Heart left ventricle (tissue), 16 donors: ENCODE measurements at regions not wholly inside any gene's neighbourhood (a gene's known extent, or its start where the extent isn't known, plus 50 kb on each side); places are given as distances from the start of the nearest gene placed in this dataset.

Experiments
- ATAC-seq, 4 donors: fragments of 200-7000 bp; cut with Tn5 transposase; one replicate each; pipeline ENCODE4 v1.9.1; 2020 to 2022; ENCODE audit warnings: moderate library complexity in 4 of 4, mild to moderate bottlenecking in 3 of 4, moderate number of reproducible peaks in 1 of 4
- DNase-seq, 5 donors: peaks; one replicate each; pipeline ENCODE4 v3.0.0-alpha.2; 2020
- H3K27ac ChIP-seq, 12 donors: fragments of 200-600 bp; sonication (generic) in 4 of 12; one replicate each; pipeline versions ENCODE4 v1.5.0 to v1.8.0; 2016 to 2022; ENCODE audit warnings: mild to moderate bottlenecking in 2 of 12
- H3K27me3 ChIP-seq, 9 donors: fragments of 200-600 bp; sonication (generic) in 2 of 9; one replicate each; pipeline versions ENCODE4 v1.5.1 to v1.8.0; 2016 to 2022; ENCODE audit warnings: mild to moderate bottlenecking in 3 of 9
- H3K36me3 ChIP-seq, 9 donors: fragments of 200-600 bp; sonication (generic) in 2 of 9; one replicate each; pipeline versions ENCODE4 v1.5.0 to v1.8.0; 2018 to 2022; ENCODE audit warnings: mild to moderate bottlenecking in 2 of 9
- H3K4me1 ChIP-seq, 12 donors: fragments of 200-600 bp; sonication (generic) in 4 of 12; one replicate each; pipeline versions ENCODE4 v1.5.0 to v1.8.0; 2016 to 2022; ENCODE audit warnings: mild to moderate bottlenecking in 3 of 12
- H3K4me3 ChIP-seq, 12 donors: fragments of 200-600 bp; sonication (generic) in 4 of 12; one replicate each; pipeline versions ENCODE4 v1.5.0 to v1.8.0; 2017 to 2022; ENCODE audit warnings: mild to moderate bottlenecking in 9 of 12, moderate library complexity in 4 of 12
- H3K9me3 ChIP-seq, 12 donors: fragments of 200-600 bp; sonication (generic) in 4 of 12; one replicate each; pipeline versions ENCODE4 v1.5.0 to v1.8.0; 2016 to 2022; ENCODE audit warnings: mild to moderate bottlenecking in 1 of 12
- POLR2A ChIP-seq, 2 donors: fragments of 450-650 bp; IDR thresholded peaks; one replicate each; pipeline ENCODE4 v1.6.1; 2017; ENCODE audit warnings: antibody characterized with exemption in 2 of 2, mild to moderate bottlenecking in 2 of 2, moderate library complexity in 2 of 2
- WGBS, 4 donors: extraction: QIAGEN DNeasy Blood & Tissue Kit in 2 of 4; methylation state at CpG; one replicate each; pipeline versions ENCODE4 v1.1.5 to v1.1.7; 2013 to 2018; 5-methylcytosine and 5-hydroxymethylcytosine counted together
- intact Hi-C, 10 donors: fragments of 100-400 bp; cut with DNase I; formaldehyde crosslinking; loops; one replicate each; pipeline versions ENCODE4 v1.11.1 to v1.14.2; 2022
- TF ChIP-seq, protein P1 (sequence below), 12 donors: fragments of 200-600 bp; sonication (generic) in 4 of 12; IDR thresholded peaks; one replicate each; pipeline versions ENCODE4 v1.5.0 to v1.8.0; 2018 to 2022; ENCODE audit warnings: antibody characterized with exemption in 12 of 12, mild to moderate bottlenecking in 5 of 12
- donor health status: ischemic (EF 13 %, LVEDD 7.1; RV severe dilation, severe dysfunction).
- donor health status: healthy with polysubstance abuse.
- donor health status: DM: no; HTN: yes; CAD: no.
- donor health status: DM: no; HTN: no; CAD: no.
- donor health status: ischemic (EF 25% LVEDD 6.9; RV normal size, moderate dysfunction).
- donor health status: ischemic (EF 25% LVEDD 5.7; RV mildly dilated, moderate dysfunction).
- donor health status: healthy.
- donor health status: DM: yes; HTN: yes; CAD: no.
- donor health status: ischemic (EF 35%, LVEDD 5.7; RV mildly dilated, moderate dysfunction).
- donor health status: nonischemic (EF 11% LVEDD 7.7; RV severe dilation, severe dysfunction).
- donor health status: DM: yes; HTN: yes; CAD: no.
- donor health status: PGD.
- donor health status: ischemic (EF 29% LVEDD 5.4; RV normal size, mild dysfunction).
- donor health status: nonischemic (EF 23%, LVEDD 6.1; RV moderate dilation, normal function).

DNA sequence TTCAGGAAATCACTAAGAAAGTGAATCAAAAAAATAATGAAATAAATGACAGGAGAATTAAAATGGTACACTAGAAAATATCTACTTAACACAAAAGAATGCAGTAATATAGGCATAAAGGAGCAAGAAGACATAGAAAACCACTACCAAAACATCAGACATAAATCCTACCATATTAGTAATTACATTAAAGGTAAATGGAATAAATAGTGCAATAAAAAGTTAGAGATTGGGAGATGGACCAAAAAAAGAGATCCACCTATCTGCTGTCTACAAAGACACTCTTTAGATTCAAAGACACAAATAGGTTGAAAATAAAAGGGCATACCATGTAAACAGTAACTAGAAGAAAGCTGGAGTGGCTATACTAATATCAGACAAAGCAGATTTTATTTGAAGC is 167.0 kb upstream of the SAMSN1 start:
- Histone ChIP-seq H3K4me1 (no peaks in the 10 kb centered on the region), H3K27ac (no peak overlapping the region), H3K4me3 (no peak overlapping the region), H3K27me3 (no peaks in the 10 kb centered on the region), H3K9me3 (peaks cover 0 to 22% (median 7%) of the 10 kb centered on the region in 12 donors), H3K36me3 (no peaks in the 10 kb centered on the region)
- ATAC-seq: no peak
- intact Hi-C loops: no loop called here
- no peak for TF ChIP-seq POLR2A (IDR thresholded peaks at IDR 0.05)
- TF ChIP-seq, protein P1, sequence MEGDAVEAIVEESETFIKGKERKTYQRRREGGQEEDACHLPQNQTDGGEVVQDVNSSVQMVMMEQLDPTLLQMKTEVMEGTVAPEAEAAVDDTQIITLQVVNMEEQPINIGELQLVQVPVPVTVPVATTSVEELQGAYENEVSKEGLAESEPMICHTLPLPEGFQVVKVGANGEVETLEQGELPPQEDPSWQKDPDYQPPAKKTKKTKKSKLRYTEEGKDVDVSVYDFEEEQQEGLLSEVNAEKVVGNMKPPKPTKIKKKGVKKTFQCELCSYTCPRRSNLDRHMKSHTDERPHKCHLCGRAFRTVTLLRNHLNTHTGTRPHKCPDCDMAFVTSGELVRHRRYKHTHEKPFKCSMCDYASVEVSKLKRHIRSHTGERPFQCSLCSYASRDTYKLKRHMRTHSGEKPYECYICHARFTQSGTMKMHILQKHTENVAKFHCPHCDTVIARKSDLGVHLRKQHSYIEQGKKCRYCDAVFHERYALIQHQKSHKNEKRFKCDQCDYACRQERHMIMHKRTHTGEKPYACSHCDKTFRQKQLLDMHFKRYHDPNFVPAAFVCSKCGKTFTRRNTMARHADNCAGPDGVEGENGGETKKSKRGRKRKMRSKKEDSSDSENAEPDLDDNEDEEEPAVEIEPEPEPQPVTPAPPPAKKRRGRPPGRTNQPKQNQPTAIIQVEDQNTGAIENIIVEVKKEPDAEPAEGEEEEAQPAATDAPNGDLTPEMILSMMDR (IDR thresholded peaks at IDR 0.05): no peak
- DNase-seq: no peak

DNA sequence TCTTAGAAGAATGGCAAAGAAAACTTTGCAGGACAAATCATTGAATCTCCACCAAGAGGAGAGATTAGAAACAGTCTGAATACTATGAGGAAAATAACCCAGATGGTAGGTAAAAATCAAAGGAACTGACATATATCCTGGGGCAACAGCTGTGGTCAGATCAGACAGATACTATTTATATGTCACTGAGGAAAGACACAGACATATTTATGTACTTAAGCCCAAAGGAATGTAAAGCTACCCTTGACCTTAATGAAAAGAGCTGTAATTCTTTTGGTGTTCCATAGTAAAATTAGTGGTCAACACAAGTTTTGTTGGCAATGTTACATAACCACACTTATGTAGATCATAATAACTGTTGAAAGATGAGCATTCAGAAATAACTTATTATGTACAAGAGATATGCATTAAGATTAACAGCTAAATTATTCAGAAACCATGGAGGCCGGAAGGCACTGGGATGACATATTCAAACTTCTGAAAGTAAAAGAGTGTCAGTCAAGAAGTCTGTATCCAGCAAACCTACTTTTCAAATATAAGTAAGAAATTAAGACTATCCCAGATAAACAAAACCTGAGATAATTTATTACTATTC is 166.1 kb upstream of the SAMSN1 start:
- no peaks in the 10 kb centered on the region for H3K4me1 ChIP-seq
- TF ChIP-seq, protein P1 (IDR thresholded peaks at IDR 0.05): no peak
- TF ChIP-seq POLR2A (IDR thresholded peaks at IDR 0.05): no peak
- H3K27ac ChIP-seq: no peak overlapping the region
- intact Hi-C loops: no loop called here
- H3K27me3 ChIP-seq: no peaks in the 10 kb centered on the region
- DNase-seq (no peak), ATAC-seq (no peak)
- no peak overlapping the region for H3K4me3 ChIP-seq
- peaks cover 0 to 22% (median 7%) of the 10 kb centered on the region in 12 donors for H3K9me3 ChIP-seq
- no peaks in the 10 kb centered on the region for H3K36me3 ChIP-seq
- WGBS, 4 donors: 88 to 97% (median 93%) methylated on average over 1 of the region's 1 CpG

DNA sequence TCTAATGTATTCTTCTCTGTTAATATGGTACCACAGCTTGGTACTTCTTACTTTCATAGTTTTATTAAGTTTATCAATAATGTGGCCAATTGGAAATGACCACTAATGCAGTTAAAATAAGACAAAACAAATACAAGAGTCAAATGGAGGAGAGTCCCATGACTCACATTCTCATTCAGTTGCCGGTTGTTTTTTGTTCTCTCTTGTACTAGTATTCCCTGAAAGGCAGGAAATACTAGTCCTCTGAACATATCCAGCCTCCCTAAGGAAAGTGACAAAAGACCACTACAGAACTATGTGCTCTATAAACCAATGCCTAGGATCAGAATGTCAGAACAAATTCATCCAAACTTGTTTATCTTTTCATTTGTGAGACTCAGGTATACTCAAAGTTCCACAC is 165.2 kb upstream of the SAMSN1 start:
- Histone ChIP-seq H3K9me3 (peaks cover 0 to 22% (median 7%) of the 10 kb centered on the region in 12 donors), H3K27ac (no peak overlapping the region), H3K36me3 (no peaks in the 10 kb centered on the region), H3K4me3 (no peak overlapping the region), H3K4me1 (no peaks in the 10 kb centered on the region), H3K27me3 (no peaks in the 10 kb centered on the region)
- ATAC-seq (no peak), DNase-seq (no peak)
- WGBS, 4 donors: 53 to 73% (median 64%) methylated on average over 1 of the region's 1 CpG
- TF ChIP-seq POLR2A (IDR thresholded peaks at IDR 0.05): no peak
- TF ChIP-seq, protein P1 (IDR thresholded peaks at IDR 0.05): no peak
- intact Hi-C loops: no loop called here

DNA sequence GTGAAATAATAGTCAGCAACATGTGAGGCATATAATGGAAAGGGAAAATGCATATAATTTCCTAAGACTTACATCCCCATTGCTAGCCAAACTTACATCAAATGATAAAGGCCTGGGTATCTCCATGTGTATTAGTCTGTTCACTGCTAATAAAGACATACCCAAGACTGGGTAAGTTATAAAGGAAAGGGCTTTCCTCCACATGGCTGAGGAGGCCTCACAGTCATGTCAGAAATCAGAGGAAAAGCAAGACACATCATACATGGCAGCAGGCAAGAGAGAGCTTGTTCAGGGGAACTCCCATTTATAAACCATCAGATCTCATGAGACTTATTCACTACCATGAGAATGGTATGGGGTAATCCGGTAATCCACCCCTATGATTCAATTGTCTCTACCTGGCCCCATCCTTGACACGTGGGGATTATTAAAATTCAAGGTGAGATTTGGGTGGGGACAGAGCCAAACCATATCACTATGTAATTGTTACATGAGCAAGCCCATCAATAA is 161.5 kb upstream of the SAMSN1 start:
- TF ChIP-seq, protein P1 (IDR thresholded peaks at IDR 0.05): no peak
- no peak for TF ChIP-seq POLR2A (IDR thresholded peaks at IDR 0.05)
- no peak for ATAC-seq

More for the DNA sequence above, 161.5 kb upstream of the SAMSN1 start:
- H3K36me3 ChIP-seq: no peaks in the 10 kb centered on the region
- intact Hi-C loops: no loop called here
- H3K4me1 ChIP-seq: no peaks in the 10 kb centered on the region
- no peak for DNase-seq
- no peak overlapping the region for H3K4me3 ChIP-seq
- no peaks in the 10 kb centered on the region for H3K27me3 ChIP-seq
- no peak overlapping the region for H3K27ac ChIP-seq
- WGBS, 4 donors: 51 to 68% (median 55%) methylated on average over 2 of the region's 2 CpGs
- H3K9me3 ChIP-seq: peaks cover 0 to 11% (median 0%) of the 10 kb centered on the region in 12 donors
